Thyroid gland (tissue), 4 donors: ENCODE measurements at regions not wholly inside any gene's neighbourhood (a gene's known extent, or its start where the extent isn't known, plus 50 kb on each side); places are given as distances from the start of the nearest gene placed in this dataset.

Experiments used
- POLR2A ChIP-seq, 2 donors: fragments of 450-650 bp; IDR thresholded peaks; one replicate each; pipeline ENCODE4 v1.6.1; 2017; ENCODE audit warnings: antibody characterized with exemption in 2 of 2, mild to moderate bottlenecking in 2 of 2, moderate library complexity in 1 of 2
- TF ChIP-seq, protein P1 (sequence below), 6 experiments: fragments of 200-600 bp in 3 of 6; fragments of 450-650 bp in 3 of 6; sonication (generic) in 3 of 6; IDR thresholded peaks; one replicate each; pipeline ENCODE4 v1.5.1; 2016 to 2019; ENCODE audit warnings: antibody characterized with exemption in 6 of 6, mild to moderate bottlenecking in 2 of 6, inconsistent platforms in 1 of 6, moderate library complexity in 1 of 6

DNA sequence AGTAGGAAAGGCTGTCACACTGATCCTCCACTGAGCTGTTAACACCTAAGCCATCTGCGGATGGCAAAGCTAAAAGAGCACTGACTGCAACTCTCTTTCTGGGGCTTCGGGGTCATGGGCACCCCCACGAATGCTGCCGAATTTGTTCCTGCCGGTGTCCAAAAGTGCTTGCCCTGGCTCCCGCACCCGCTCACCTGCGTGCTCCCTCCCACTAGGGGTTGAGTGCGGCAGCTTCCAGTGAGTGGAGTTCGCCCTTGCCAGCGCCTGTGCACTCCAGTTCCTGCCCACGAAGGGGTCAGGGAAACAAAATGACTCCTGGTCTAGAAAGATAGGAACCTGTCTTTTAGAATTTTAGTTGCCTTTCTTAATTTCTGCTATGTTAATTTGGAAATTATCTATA lies 78.7 kb downstream of the IFI44 start:
- no peak for TF ChIP-seq POLR2A (IDR thresholded peaks at IDR 0.05)
- TF ChIP-seq, protein P1, sequence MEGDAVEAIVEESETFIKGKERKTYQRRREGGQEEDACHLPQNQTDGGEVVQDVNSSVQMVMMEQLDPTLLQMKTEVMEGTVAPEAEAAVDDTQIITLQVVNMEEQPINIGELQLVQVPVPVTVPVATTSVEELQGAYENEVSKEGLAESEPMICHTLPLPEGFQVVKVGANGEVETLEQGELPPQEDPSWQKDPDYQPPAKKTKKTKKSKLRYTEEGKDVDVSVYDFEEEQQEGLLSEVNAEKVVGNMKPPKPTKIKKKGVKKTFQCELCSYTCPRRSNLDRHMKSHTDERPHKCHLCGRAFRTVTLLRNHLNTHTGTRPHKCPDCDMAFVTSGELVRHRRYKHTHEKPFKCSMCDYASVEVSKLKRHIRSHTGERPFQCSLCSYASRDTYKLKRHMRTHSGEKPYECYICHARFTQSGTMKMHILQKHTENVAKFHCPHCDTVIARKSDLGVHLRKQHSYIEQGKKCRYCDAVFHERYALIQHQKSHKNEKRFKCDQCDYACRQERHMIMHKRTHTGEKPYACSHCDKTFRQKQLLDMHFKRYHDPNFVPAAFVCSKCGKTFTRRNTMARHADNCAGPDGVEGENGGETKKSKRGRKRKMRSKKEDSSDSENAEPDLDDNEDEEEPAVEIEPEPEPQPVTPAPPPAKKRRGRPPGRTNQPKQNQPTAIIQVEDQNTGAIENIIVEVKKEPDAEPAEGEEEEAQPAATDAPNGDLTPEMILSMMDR (IDR thresholded peaks at IDR 0.05): no peak
